ENCODE measurements at regions not wholly inside any gene's neighbourhood (a gene's known extent, or its start where the extent isn't known, plus 50 kb on each side); places are given as distances from the start of the nearest gene placed in this dataset.
"Not testable (repeated sequence)": the region's sequence is repeated elsewhere in the genome, so short reads cannot be mapped to it uniquely, and the experiment has no call there.

GRCh38 chr2:91526083-91526482, 2834.6 kb downstream of the RPIA start:
- H3K27me3 ChIP-seq (ENCODE audit: control insufficient read depth, insufficient read depth, low read length); H3K27ac ChIP-seq (ENCODE audit: low read depth, low read length); H3K4me3 ChIP-seq (ENCODE audit: low read depth, low read length); CTCF ChIA-PET; DNase-seq (ENCODE audit: low read depth, low spot score); POLR2A ChIA-PET: not testable (repeated sequence)
- H3K9me3 ChIP-seq (ENCODE audit: control insufficient read depth, insufficient read depth, low read length) = peaks cover 40% of the 10 kb centered on the region

GRCh38 chr2:91527056-91527455, 2835.6 kb downstream of the RPIA start:
- H3K9me3 ChIP-seq (ENCODE audit: control insufficient read depth, insufficient read depth, low read length) = peaks cover 39% of the 10 kb centered on the region
- CTCF ChIA-PET; DNase-seq (ENCODE audit: low read depth, low spot score); H3K27ac ChIP-seq (ENCODE audit: low read depth, low read length); H3K27me3 ChIP-seq (ENCODE audit: control insufficient read depth, insufficient read depth, low read length); POLR2A ChIA-PET; H3K4me3 ChIP-seq (ENCODE audit: low read depth, low read length): not testable (repeated sequence)

DNA sequence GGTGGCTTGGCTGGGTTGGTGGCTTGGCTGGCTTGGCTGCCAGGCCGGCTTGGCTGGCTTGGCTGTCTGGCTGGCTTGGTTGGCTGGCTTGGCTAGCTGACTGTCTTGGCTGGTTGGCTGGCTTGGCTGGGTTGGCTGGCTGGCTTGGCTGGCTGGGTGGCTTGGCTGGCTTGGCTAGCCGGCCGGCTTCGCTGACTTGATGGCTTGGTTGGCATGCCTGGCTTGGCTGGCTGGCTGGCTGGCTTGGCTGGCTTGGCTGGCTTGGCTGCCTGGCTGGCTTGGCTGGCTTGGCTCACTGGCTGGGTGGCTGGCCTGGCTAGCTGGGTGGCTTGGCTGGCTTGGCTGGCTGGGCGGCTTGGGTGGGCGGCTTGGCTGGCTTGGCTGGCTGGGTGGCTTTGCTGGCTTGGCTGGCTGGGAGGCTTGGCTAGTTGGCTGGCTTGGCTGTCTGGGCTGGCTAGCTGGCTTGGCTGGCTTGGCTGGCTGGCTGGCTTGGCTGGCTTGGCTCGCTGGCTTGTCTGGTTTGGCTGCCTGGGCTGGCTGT, 2836.1 kb downstream of the RPIA start:
- H3K27me3 ChIP-seq (ENCODE audit: control insufficient read depth, insufficient read depth, low read length); CTCF ChIA-PET; POLR2A ChIA-PET; H3K27ac ChIP-seq (ENCODE audit: low read depth, low read length); DNase-seq (ENCODE audit: low read depth, low spot score); H3K4me3 ChIP-seq (ENCODE audit: low read depth, low read length): not testable (repeated sequence)
- peaks cover 36% of the 10 kb centered on the region for H3K9me3 ChIP-seq (ENCODE audit: control insufficient read depth, insufficient read depth, low read length)

DNA sequence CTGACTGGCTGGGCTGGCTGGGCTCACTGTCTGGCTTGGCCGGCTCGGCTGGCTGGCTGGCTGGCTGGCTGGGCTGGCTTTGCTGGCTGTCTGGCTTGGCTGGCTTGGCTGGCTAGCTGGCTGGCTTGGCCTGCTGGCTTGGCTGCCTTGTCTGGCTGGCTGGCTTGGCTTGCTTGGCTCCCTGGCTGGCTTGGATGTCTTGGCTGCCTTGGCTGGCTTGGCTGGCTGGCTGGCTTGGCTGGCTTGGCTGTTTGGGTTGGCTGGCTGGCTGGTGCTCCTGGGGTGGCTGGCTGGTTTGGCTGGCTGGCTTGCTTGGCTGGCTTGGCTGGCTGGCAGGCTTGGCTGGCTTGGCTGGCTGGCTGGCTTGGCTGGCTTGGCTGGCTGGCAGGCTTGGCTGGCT, 2836.9 kb downstream of the RPIA start:
- H3K27me3 ChIP-seq (ENCODE audit: control insufficient read depth, insufficient read depth, low read length); H3K27ac ChIP-seq (ENCODE audit: low read depth, low read length); POLR2A ChIA-PET; H3K4me3 ChIP-seq (ENCODE audit: low read depth, low read length); CTCF ChIA-PET; DNase-seq (ENCODE audit: low read depth, low spot score): not testable (repeated sequence)
- H3K9me3 ChIP-seq (ENCODE audit: control insufficient read depth, insufficient read depth, low read length) = peaks cover 33% of the 10 kb centered on the region

GRCh38 chr2:91536109-91536508, 2844.6 kb downstream of the RPIA start:
- POLR2A ChIA-PET; H3K27ac ChIP-seq (ENCODE audit: low read depth, low read length); DNase-seq (ENCODE audit: low read depth, low spot score); H3K4me3 ChIP-seq (ENCODE audit: low read depth, low read length); CTCF ChIA-PET; H3K9me3 ChIP-seq (ENCODE audit: control insufficient read depth, insufficient read depth, low read length); H3K27me3 ChIP-seq (ENCODE audit: control insufficient read depth, insufficient read depth, low read length): not testable (repeated sequence)

DNA sequence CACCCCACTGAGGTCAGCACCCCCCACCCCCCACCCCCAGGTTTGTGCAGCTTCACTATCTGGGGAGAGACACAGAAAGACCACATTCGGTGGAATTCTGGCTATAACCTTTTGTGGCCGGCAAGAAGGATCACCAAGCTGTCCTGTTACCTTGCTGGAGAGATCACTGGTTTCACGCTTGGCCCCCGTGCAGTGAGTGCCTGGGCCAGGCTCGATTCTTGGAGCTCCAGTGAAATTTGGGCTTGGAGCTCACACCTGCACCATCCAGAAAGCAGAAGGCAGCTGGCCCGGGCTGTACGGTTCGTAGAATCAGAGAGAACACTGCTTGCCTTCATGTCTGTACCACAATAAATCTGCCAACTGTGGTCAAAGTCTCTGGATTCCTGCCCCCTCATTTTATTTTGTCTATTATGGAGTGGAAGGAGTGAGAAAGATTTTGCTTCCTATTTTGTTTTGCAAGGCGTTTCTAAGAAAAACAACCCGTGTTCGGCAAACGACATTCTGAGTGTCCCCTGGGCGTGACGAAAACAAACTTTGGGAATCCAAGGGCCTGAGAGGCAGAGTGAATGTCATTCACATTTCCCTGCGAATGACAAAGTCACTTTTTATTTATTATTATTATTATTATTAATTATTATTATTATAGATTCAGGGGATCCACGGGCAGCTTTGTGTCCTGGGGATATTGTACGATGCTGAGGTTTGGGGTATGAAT, 2845.2 kb downstream of the RPIA start:
- H3K9me3 ChIP-seq (ENCODE audit: control insufficient read depth, insufficient read depth, low read length); H3K27ac ChIP-seq (ENCODE audit: low read depth, low read length); CTCF ChIA-PET; POLR2A ChIA-PET; H3K27me3 ChIP-seq (ENCODE audit: control insufficient read depth, insufficient read depth, low read length); DNase-seq (ENCODE audit: low read depth, low spot score); H3K4me3 ChIP-seq (ENCODE audit: low read depth, low read length): not testable (repeated sequence)

DNA sequence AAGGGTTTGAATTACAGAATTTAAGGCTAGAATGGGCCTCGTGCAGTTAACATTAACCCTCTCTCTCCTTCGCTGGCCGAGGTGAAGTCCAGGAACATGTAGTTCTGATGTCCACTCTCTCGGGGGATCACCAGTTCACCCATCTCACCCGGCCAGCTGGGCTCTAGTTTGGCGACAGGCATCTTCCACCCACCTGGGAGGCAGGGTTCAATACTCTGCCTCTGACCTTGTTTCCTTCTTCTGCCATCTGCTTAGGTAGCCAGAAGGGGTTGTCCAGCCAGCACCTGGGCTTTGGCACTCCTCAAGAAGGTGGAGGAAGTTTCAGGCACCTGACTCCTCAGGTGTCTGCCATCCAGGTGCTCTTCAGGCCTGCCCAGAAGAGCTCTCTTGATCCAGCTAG, 2857.8 kb downstream of the RPIA start:
- POLR2A ChIA-PET = not testable (repeated sequence)

DNA sequence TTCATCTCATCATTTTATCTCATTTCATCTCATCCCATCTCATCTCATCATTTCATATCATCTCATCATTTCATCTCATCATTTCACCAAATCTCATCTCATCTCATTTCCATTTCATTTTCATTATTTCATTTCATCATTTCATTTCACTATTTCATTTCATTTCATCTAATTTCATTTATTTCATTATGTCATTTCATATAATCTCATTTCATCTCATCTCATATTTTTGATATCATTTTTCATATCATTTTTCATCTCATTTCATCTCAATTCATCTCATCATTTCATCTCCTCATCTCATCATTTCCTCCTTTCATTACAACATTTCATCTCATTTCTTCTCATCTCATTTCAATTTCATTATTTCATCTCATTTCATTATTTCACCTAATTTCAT, 2866.8 kb downstream of the RPIA start:
- H3K27ac ChIP-seq (ENCODE audit: low read depth, low read length); POLR2A ChIA-PET: not testable (repeated sequence)

More for the DNA sequence above, 2857.8 kb downstream of the RPIA start:
- H3K27me3 ChIP-seq (ENCODE audit: control insufficient read depth, insufficient read depth, low read length); H3K9me3 ChIP-seq (ENCODE audit: control insufficient read depth, insufficient read depth, low read length); CTCF ChIA-PET; DNase-seq (ENCODE audit: low read depth, low spot score); H3K27ac ChIP-seq (ENCODE audit: low read depth, low read length); H3K4me3 ChIP-seq (ENCODE audit: low read depth, low read length): not testable (repeated sequence)

DNA sequence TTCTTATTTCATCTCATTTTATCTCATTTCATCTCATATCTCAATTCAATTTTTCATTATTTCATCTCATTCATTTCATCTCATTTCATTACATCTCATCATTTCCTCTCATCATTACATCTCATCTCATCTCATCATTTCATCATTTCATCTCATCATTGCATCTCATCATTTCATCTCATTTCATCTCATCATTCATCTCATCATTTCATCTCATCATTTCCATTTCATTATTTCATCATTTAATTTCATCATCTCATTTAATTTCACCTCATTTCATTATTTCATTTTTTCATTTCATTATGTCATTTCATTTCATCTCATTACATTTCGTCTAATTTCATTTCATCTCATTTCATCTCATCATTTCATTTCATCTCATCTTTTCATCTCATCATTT, 2867.8 kb downstream of the RPIA start:
- H3K9me3 ChIP-seq (ENCODE audit: control insufficient read depth, insufficient read depth, low read length); H3K27me3 ChIP-seq (ENCODE audit: control insufficient read depth, insufficient read depth, low read length); H3K4me3 ChIP-seq (ENCODE audit: low read depth, low read length); CTCF ChIA-PET; DNase-seq (ENCODE audit: low read depth, low spot score); H3K27ac ChIP-seq (ENCODE audit: low read depth, low read length); POLR2A ChIA-PET: not testable (repeated sequence)

More for the DNA sequence above, 2866.8 kb downstream of the RPIA start:
- H3K9me3 ChIP-seq (ENCODE audit: control insufficient read depth, insufficient read depth, low read length); H3K4me3 ChIP-seq (ENCODE audit: low read depth, low read length); H3K27me3 ChIP-seq (ENCODE audit: control insufficient read depth, insufficient read depth, low read length); CTCF ChIA-PET; DNase-seq (ENCODE audit: low read depth, low spot score): not testable (repeated sequence)

GRCh38 chr2:91559886-91560614, 2868.6 kb downstream of the RPIA start:
- POLR2A ChIA-PET = not testable (repeated sequence)

GRCh38 chr2:91562184-91562583, 2870.7 kb downstream of the RPIA start:
- POLR2A ChIA-PET; H3K27me3 ChIP-seq (ENCODE audit: control insufficient read depth, insufficient read depth, low read length); DNase-seq (ENCODE audit: low read depth, low spot score); H3K4me3 ChIP-seq (ENCODE audit: low read depth, low read length); H3K27ac ChIP-seq (ENCODE audit: low read depth, low read length); CTCF ChIA-PET: not testable (repeated sequence)
- peaks cover 16% of the 10 kb centered on the region for H3K9me3 ChIP-seq (ENCODE audit: control insufficient read depth, insufficient read depth, low read length)

More at GRCh38 chr2:91559886-91560614, 2868.6 kb downstream of the RPIA start:
- H3K27ac ChIP-seq (ENCODE audit: low read depth, low read length); H3K4me3 ChIP-seq (ENCODE audit: low read depth, low read length); H3K27me3 ChIP-seq (ENCODE audit: control insufficient read depth, insufficient read depth, low read length); H3K9me3 ChIP-seq (ENCODE audit: control insufficient read depth, insufficient read depth, low read length); DNase-seq (ENCODE audit: low read depth, low spot score); CTCF ChIA-PET: not testable (repeated sequence)

- H3K4me3 ChIP-seq (ENCODE audit: low read depth, low read length); H3K27me3 ChIP-seq (ENCODE audit: control insufficient read depth, insufficient read depth, low read length); POLR2A ChIA-PET; H3K27ac ChIP-seq (ENCODE audit: low read depth, low read length); CTCF ChIA-PET; DNase-seq (ENCODE audit: low read depth, low spot score): not testable (repeated sequence)
- peaks cover 20% of the 10 kb centered on the region for H3K9me3 ChIP-seq (ENCODE audit: control insufficient read depth, insufficient read depth, low read length)
These were observed 2873.2 kb downstream of the RPIA start for GRCh38 chr2:91564700-91565099.

Measured in AG04450 (cell line).